SK-N-SH (cell line): ENCODE measurements at regions not wholly inside any gene's neighbourhood (a gene's known extent, or its start where the extent isn't known, plus 50 kb on each side); places are given as distances from the start of the nearest gene placed in this dataset.

Experiments
- CTCF ChIA-PET: fragments of 300-600, 350-600 bp; formaldehyde crosslinking; extraction: SDS; loops from one replicate; lab custom pipeline; 2021; lab: Yijun Ruan, JAX
- POLR2A ChIA-PET: fragments of 350-600 bp; sonication (Branson Sonifier 250); formaldehyde crosslinking; extraction: SDS; loops from one replicate; lab custom pipeline; 2020; ENCODE audit warnings: antibody characterized with exemption, inconsistent platforms; lab: Yijun Ruan, JAX
- DNase-seq: peaks from one replicate; pipeline ENCODE4 v3.0.0; 2012
- H2AFZ ChIP-seq: fragments of 200-600 bp; sonication (generic); 2 replicates; pipeline ENCODE4 v1.8.1; 2016; ENCODE audit warnings: antibody characterized with exemption, mild to moderate bottlenecking, low read depth
- H3F3A ChIP-seq: fragments of 200-600 bp; sonication (generic); replicated peaks from 2 replicates; pipeline ENCODE3; 2016; ENCODE audit warnings: antibody characterized with exemption, mild to moderate bottlenecking; ENCODE audit not compliant: insufficient read depth
- H3K27ac ChIP-seq, 2 experiments: fragments of 200-500 bp in 1 of 2; fragments of 200-600 bp in 1 of 2; sonication (Bioruptor generic) in 1 of 2; sonication (generic), shearing (Covaris generic) in 1 of 2; 2 replicates each; pipeline versions ENCODE4 v1.5.1 to v1.6.1; 2014 to 2016; ENCODE audit warnings: low read depth in 2 of 2, inconsistent platforms in 1 of 2, low read length in 1 of 2, mild to moderate bottlenecking in 1 of 2, mixed read lengths in 1 of 2
- H3K27me3 ChIP-seq: fragments of 200-600 bp; sonication (generic), shearing (Covaris generic); 2 replicates; pipeline ENCODE4 v1.6.1; 2016; ENCODE audit warnings: mixed run types; ENCODE audit not compliant: insufficient read depth
- H3K36me3 ChIP-seq, 2 experiments: fragments of 200-500 bp in 1 of 2; fragments of 200-600 bp in 1 of 2; sonication (Bioruptor generic) in 1 of 2; sonication (generic) in 1 of 2; replicated peaks in 1 of 2; 2 replicates each; pipeline versions ENCODE3 to v1.5.1; 2014 to 2016; ENCODE audit warnings: low read length in 1 of 2, mild to moderate bottlenecking in 1 of 2; ENCODE audit not compliant: insufficient read depth in 2 of 2, control insufficient read depth in 1 of 2
- H3K4me1 ChIP-seq, 2 experiments: fragments of 200-500 bp in 1 of 2; fragments of 200-600 bp in 1 of 2; sonication (Bioruptor generic) in 1 of 2; sonication (generic), shearing (Covaris generic) in 1 of 2; 2 replicates each; pipeline versions ENCODE4 v1.5.1 to v1.6.1; 2014 to 2016; ENCODE audit warnings: low read depth in 1 of 2, low read length in 1 of 2, mixed run types in 1 of 2; ENCODE audit not compliant: insufficient read depth in 2 of 2, control insufficient read depth in 1 of 2
- H3K4me2 ChIP-seq: fragments of 200-600 bp; sonication (generic), shearing (Covaris generic); 2 replicates; pipeline ENCODE4 v1.6.1; 2017; ENCODE audit warnings: mixed run types
- H3K4me3 ChIP-seq, 2 experiments: fragments of 200-500 bp in 1 of 2; fragments of 200-600 bp in 1 of 2; sonication (Bioruptor generic) in 1 of 2; sonication (generic), shearing (Covaris generic) in 1 of 2; 2 replicates each; pipeline versions ENCODE4 v1.5.1 to v1.8.1; 2014 to 2016; ENCODE audit warnings: low read depth in 2 of 2, inconsistent platforms in 1 of 2, low read length in 1 of 2, mild to moderate bottlenecking in 1 of 2, mixed read lengths in 1 of 2, moderate library complexity in 1 of 2
- H3K79me2 ChIP-seq: fragments of 200-600 bp; sonication (generic); 2 replicates; pipeline ENCODE4 v1.8.1; 2017; ENCODE audit warnings: mild to moderate bottlenecking; ENCODE audit not compliant: insufficient read depth
- H3K9ac ChIP-seq: fragments of 200-600 bp; sonication (generic); 2 replicates; pipeline ENCODE4 v1.6.1; 2017; ENCODE audit warnings: mixed run types
- H3K9me2 ChIP-seq: fragments of 200-600 bp; sonication (generic); 2 replicates; pipeline ENCODE4 v1.6.1; 2017; ENCODE audit warnings: mixed run types
- H3K9me3 ChIP-seq: fragments of 200-600 bp; sonication (generic); 2 replicates; pipeline ENCODE4 v1.6.1; 2017; ENCODE audit warnings: mixed run types, mild to moderate bottlenecking, moderate library complexity
- H4K20me1 ChIP-seq: fragments of 200-600 bp; sonication (generic); 2 replicates; pipeline ENCODE4 v1.6.1; 2017; ENCODE audit warnings: mild to moderate bottlenecking, mixed run types; ENCODE audit not compliant: insufficient read depth
- CHD2 ChIP-seq: fragments of 150-350 bp; IDR thresholded peaks from 2 replicates; pipeline ENCODE4 v1.6.1; 2018; ENCODE audit warnings: low read length; ENCODE audit not compliant: partially characterized antibody
- EP300 ChIP-seq, 2 experiments: IDR thresholded peaks; 2 replicates each; pipeline versions ENCODE4 v1.4.0 to v1.6.1; 2012; ENCODE audit warnings: borderline replicate concordance in 1 of 2, low read depth in 1 of 2, low read length in 1 of 2
- FOSL2 ChIP-seq: IDR thresholded peaks from 2 replicates; pipeline ENCODE4 v1.4.0; 2012; ENCODE audit warnings: low read depth, mild to moderate bottlenecking, moderate library complexity, borderline replicate concordance
- GABPA ChIP-seq: IDR thresholded peaks from 2 replicates; pipeline ENCODE4 v1.4.0; 2012; ENCODE audit warnings: low read depth, mild to moderate bottlenecking
- GATA2 ChIP-seq: sonication (generic); formaldehyde crosslinking; IDR thresholded peaks from 2 replicates; pipeline ENCODE4 v1.5.0; 2020; ENCODE audit warnings: mild to moderate bottlenecking, missing genetic modification reagents
- JUND ChIP-seq: IDR thresholded peaks from 2 replicates; pipeline ENCODE4 v1.4.0; 2012
- MEF2A ChIP-seq: IDR thresholded peaks from 2 replicates; pipeline ENCODE4 v1.4.0; 2012; ENCODE audit warnings: low read depth, borderline replicate concordance
- MXI1 ChIP-seq: IDR thresholded peaks from 2 replicates; pipeline ENCODE4 v1.6.1; 2012; ENCODE audit warnings: mild to moderate bottlenecking, low read depth, low read length, improper control_type of control experiment
- NFIC ChIP-seq: IDR thresholded peaks from 2 replicates; pipeline ENCODE4 v1.4.0; 2012; ENCODE audit warnings: borderline replicate concordance
- NRF1 ChIP-seq: IDR thresholded peaks from 2 replicates; pipeline ENCODE4 v1.6.1; 2012; ENCODE audit warnings: low read depth, mild to moderate bottlenecking, low read length
- POLR2AphosphoS5 ChIP-seq: IDR thresholded peaks from 2 replicates; pipeline ENCODE4 v1.6.1; 2012; ENCODE audit warnings: low read depth, low read length
- RAD21 ChIP-seq: IDR thresholded peaks from 2 replicates; pipeline ENCODE4 v1.6.1; 2012; ENCODE audit warnings: mild to moderate bottlenecking, low read length
- RXRA ChIP-seq: IDR thresholded peaks from 2 replicates; pipeline ENCODE4 v1.4.0; 2012; ENCODE audit warnings: low read depth, mild to moderate bottlenecking, borderline replicate concordance
- SIN3A ChIP-seq: IDR thresholded peaks from 2 replicates; pipeline ENCODE4 v1.6.1; 2012; ENCODE audit warnings: low read depth, mild to moderate bottlenecking, low read length, moderate library complexity, borderline replicate concordance
- SMC3 ChIP-seq: IDR thresholded peaks from 2 replicates; pipeline ENCODE4 v1.6.1; 2012; ENCODE audit warnings: low read depth, low read length, improper control_type of control experiment
- TCF12 ChIP-seq: IDR thresholded peaks from 2 replicates; pipeline ENCODE4 v1.4.0; 2012
- TEAD4 ChIP-seq: IDR thresholded peaks from 2 replicates; pipeline ENCODE4 v1.4.0; 2012; ENCODE audit warnings: mild to moderate bottlenecking, borderline replicate concordance; ENCODE audit not compliant: insufficient read depth
- YY1 ChIP-seq: IDR thresholded peaks from 2 replicates; pipeline ENCODE4 v1.4.0; 2012; ENCODE audit warnings: low read depth, mild to moderate bottlenecking
- WGBS: methylation state at CpG from one replicate; pipeline ENCODE4 v1.1.6; 2017; ENCODE audit warnings: low lambda C conversion rate; 5-methylcytosine and 5-hydroxymethylcytosine counted together
- TF ChIP-seq, protein P1 (sequence below): fragments of 200-600 bp; sonication (generic); IDR thresholded peaks from 2 replicates; pipeline ENCODE4 v1.6.1; 2017; ENCODE audit warnings: antibody characterized with exemption, mild to moderate bottlenecking, moderate library complexity
- TF ChIP-seq, protein P2 (sequence below): fragments of 150-350 bp; IDR thresholded peaks from 2 replicates; pipeline ENCODE4 v1.6.1; 2017; ENCODE audit warnings: antibody characterized with exemption, low read length, low read depth, borderline replicate concordance
- TF ChIP-seq, protein P3 (sequence below): IDR thresholded peaks from 2 replicates; pipeline ENCODE4 v1.4.0; 2012; ENCODE audit warnings: low read depth, borderline replicate concordance

DNA sequence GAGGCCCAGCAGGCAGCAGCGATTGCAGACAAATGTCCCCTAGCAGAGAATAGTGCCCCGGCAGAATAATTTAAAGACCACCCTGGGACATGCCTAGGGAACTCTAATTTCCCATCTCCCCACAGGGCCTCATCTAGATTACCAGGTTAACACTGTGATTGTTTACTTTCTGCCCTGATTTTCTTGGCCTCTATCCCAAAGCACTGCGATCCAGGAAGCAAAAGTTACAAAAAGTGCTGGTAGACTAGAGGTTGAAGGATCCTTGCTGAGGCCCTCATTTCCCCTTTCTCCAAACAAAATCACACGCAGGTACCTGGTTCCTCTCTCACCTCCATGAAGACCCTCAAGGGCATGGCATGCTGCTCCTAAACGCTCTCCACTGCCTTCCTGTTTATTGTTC is 229.7 kb downstream of the C1orf94 start:
- Histone ChIP-seq H3K27me3 (no peaks in the 10 kb centered on the region), H3K9me3 (no peaks in the 10 kb centered on the region), H3K36me3 (no peaks in the 10 kb centered on the region), H3K4me3 (no peak overlapping the region), H4K20me1 (no peaks in the 10 kb centered on the region), H3K4me2 (no peak overlapping the region), H3K79me2 (no peaks in the 10 kb centered on the region), H2AFZ (no peak overlapping the region), H3K9ac (no peak overlapping the region), H3F3A (no peaks in the 10 kb centered on the region), H3K27ac (no peak overlapping the region), H3K9me2 (no peaks in the 10 kb centered on the region)
- DNase-seq: no peak
- ChIA-PET CTCF (interaction anchor here (1.0 kb wide), 1 partner anchor 13 kb away, joined by 3 read pairs; no protein-coding TSS in a partner anchor), POLR2A (no interaction called here)
- TF ChIP-seq NFIC: no peak
- TF ChIP-seq FOSL2: no peak
- TF ChIP-seq NRF1: no peak
- no peak for TF ChIP-seq TCF12
- no peak for TF ChIP-seq GABPA
- no peak for TF ChIP-seq POLR2AphosphoS5
- no peak for TF ChIP-seq MXI1
- TF ChIP-seq TEAD4: no peak
- no peak for TF ChIP-seq EP300 (IDR thresholded peaks at IDR 0.05; ENCODE audit: borderline replicate concordance in 1 of 2, low read depth in 1 of 2, low read length in 1 of 2)
- TF ChIP-seq, all 33 proteins: peak for 0
- no peaks in the 10 kb centered on the region for H3K4me1 ChIP-seq
- WGBS: 26% methylated on average over 5 of the region's 5 CpGs

DNA sequence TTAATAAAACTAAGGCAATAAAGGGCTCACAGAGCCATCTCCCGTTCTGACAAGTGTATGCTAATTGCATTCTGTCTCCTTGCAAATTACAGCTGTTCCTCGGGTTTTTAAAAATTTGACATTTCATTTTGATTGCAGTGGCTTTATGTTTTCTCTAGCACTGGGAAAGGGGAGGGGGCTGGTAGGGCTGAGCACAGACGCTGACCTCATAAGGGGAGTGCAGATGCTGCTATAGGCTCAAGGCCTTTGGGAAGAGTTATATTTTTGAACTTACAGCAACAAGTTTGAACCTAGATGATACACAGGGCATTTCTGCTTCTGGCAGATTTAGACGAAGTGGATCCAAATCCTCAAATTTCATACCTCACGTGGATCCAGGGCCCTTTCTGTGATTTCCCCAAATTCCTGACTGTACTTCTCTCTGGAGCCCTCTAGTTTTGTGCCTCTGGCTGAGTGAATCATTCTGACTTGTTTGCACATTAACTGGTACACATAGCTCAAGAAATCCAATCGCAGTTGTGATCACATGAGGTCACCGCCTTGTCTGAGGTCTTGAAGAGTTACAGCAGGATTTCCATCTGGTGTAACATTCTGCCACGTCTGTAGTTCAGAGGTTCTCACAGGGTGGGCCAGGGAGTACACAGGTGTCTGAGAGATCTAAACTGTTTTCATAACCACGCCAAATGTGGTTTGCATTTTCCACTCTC is 230.3 kb downstream of the C1orf94 start:
- no peaks in the 10 kb centered on the region for H3K36me3 ChIP-seq
- H3K4me2 ChIP-seq: no peak overlapping the region
- H3K27me3 ChIP-seq: no peaks in the 10 kb centered on the region
- no peaks in the 10 kb centered on the region for H3K9me3 ChIP-seq
- no peak for DNase-seq
- H4K20me1 ChIP-seq: no peaks in the 10 kb centered on the region
- TF ChIP-seq JUND (no peak), YY1 (no peak), CHD2 (no peak), MXI1 (no peak), TEAD4 (no peak), SIN3A (no peak), EP300 (IDR thresholded peaks at IDR 0.05; ENCODE audit: borderline replicate concordance in 1 of 2, low read depth in 1 of 2, low read length in 1 of 2) (no peak), RXRA (no peak), RAD21 (no peak), GATA2 (CRISPR knock-in tag) (no peak), MEF2A (no peak), SMC3 (no peak)
- TF ChIP-seq, protein P1, sequence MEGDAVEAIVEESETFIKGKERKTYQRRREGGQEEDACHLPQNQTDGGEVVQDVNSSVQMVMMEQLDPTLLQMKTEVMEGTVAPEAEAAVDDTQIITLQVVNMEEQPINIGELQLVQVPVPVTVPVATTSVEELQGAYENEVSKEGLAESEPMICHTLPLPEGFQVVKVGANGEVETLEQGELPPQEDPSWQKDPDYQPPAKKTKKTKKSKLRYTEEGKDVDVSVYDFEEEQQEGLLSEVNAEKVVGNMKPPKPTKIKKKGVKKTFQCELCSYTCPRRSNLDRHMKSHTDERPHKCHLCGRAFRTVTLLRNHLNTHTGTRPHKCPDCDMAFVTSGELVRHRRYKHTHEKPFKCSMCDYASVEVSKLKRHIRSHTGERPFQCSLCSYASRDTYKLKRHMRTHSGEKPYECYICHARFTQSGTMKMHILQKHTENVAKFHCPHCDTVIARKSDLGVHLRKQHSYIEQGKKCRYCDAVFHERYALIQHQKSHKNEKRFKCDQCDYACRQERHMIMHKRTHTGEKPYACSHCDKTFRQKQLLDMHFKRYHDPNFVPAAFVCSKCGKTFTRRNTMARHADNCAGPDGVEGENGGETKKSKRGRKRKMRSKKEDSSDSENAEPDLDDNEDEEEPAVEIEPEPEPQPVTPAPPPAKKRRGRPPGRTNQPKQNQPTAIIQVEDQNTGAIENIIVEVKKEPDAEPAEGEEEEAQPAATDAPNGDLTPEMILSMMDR: no peak
- TF ChIP-seq, protein P2, sequence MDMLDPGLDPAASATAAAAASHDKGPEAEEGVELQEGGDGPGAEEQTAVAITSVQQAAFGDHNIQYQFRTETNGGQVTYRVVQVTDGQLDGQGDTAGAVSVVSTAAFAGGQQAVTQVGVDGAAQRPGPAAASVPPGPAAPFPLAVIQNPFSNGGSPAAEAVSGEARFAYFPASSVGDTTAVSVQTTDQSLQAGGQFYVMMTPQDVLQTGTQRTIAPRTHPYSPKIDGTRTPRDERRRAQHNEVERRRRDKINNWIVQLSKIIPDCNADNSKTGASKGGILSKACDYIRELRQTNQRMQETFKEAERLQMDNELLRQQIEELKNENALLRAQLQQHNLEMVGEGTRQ: no peak
- TF ChIP-seq, protein P3, sequence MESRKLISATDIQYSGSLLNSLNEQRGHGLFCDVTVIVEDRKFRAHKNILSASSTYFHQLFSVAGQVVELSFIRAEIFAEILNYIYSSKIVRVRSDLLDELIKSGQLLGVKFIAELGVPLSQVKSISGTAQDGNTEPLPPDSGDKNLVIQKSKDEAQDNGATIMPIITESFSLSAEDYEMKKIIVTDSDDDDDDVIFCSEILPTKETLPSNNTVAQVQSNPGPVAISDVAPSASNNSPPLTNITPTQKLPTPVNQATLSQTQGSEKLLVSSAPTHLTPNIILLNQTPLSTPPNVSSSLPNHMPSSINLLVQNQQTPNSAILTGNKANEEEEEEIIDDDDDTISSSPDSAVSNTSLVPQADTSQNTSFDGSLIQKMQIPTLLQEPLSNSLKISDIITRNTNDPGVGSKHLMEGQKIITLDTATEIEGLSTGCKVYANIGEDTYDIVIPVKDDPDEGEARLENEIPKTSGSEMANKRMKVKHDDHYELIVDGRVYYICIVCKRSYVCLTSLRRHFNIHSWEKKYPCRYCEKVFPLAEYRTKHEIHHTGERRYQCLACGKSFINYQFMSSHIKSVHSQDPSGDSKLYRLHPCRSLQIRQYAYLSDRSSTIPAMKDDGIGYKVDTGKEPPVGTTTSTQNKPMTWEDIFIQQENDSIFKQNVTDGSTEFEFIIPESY: no peak
- TF ChIP-seq, all 33 proteins: peak for 0
- H2AFZ ChIP-seq: no peak overlapping the region
- CTCF ChIA-PET: interaction anchor here (1.0 kb wide), 1 partner anchor 12 kb away, joined by 3 read pairs; no protein-coding TSS in a partner anchor
- no peak overlapping the region for H3K27ac ChIP-seq
- no peaks in the 10 kb centered on the region for H3K79me2 ChIP-seq
- POLR2A ChIA-PET: no interaction called here
- no peak overlapping the region for H3K9ac ChIP-seq
- 29% methylated on average over 9 of the region's 9 CpGs for WGBS
- no peak overlapping the region for H3K4me3 ChIP-seq
- no peaks in the 10 kb centered on the region for H3F3A ChIP-seq
- H3K9me2 ChIP-seq: no peaks in the 10 kb centered on the region
- H3K4me1 ChIP-seq: no peaks in the 10 kb centered on the region
